ENCODE measurements at regions not wholly inside any gene's neighbourhood (a gene's known extent, or its start where the extent isn't known, plus 50 kb on each side); places are given as distances from the start of the nearest gene placed in this dataset.

DNA sequence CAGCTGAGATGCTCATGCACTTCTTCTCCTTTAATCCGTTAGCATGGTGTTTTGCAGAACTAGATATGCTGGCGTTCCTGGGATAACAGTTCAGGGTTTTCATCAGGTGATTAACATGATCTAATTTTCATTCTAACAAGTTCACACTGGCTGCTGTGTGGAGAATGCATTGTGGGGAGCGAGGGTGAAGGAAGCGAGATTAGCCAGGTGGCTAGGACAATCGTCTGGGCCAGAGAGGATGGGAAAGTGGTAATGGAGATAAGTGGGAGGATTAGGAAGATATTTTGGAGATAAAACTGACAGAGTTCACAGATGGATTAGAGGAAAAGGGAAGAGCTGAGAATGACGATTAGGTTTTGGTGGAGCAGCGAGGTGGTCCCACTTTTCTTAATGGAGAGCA, 138.1 kb upstream of the MAGI3 start:
- CTCF ChIA-PET = interaction anchor here (2.7 kb wide), 1 partner anchor 33 kb away, joined by 7 read pairs; no protein-coding TSS in a partner anchor
- TF ChIP-seq MXD4 (CRISPR knock-in tag; IDR thresholded peaks at IDR 0.05; ENCODE audit: borderline replicate concordance) = no peak
- no peak for TF ChIP-seq KAT7 (CRISPR knock-in tag; IDR thresholded peaks at IDR 0.05; ENCODE audit: borderline replicate concordance)
- TF ChIP-seq ESRRA (CRISPR knock-in tag; IDR thresholded peaks at IDR 0.05; ENCODE audit: borderline replicate concordance) = no peak
- no peak for TF ChIP-seq JUN (CRISPR knock-in tag; IDR thresholded peaks at IDR 0.05)
- TF ChIP-seq, protein P1, sequence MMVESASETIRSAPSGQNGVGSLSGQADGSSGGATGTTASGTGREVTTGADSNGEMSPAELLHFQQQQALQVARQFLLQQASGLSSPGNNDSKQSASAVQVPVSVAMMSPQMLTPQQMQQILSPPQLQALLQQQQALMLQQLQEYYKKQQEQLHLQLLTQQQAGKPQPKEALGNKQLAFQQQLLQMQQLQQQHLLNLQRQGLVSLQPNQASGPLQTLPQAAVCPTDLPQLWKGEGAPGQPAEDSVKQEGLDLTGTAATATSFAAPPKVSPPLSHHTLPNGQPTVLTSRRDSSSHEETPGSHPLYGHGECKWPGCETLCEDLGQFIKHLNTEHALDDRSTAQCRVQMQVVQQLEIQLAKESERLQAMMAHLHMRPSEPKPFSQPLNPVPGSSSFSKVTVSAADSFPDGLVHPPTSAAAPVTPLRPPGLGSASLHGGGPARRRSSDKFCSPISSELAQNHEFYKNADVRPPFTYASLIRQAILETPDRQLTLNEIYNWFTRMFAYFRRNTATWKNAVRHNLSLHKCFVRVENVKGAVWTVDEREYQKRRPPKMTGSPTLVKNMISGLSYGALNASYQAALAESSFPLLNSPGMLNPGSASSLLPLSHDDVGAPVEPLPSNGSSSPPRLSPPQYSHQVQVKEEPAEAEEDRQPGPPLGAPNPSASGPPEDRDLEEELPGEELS (CRISPR knock-in tag; IDR thresholded peaks at IDR 0.05) = no peak
- no peak for TF ChIP-seq CBFB (CRISPR knock-in tag; IDR thresholded peaks at IDR 0.05; ENCODE audit: low read depth)
- TF ChIP-seq GTF2I (CRISPR knock-in tag; conservative IDR thresholded peaks at IDR 0.05) = no peak
- no peak for TF ChIP-seq NR2C2 (CRISPR knock-in tag; IDR thresholded peaks at IDR 0.05)
- no peak for TF ChIP-seq MYBL2 (CRISPR knock-in tag; IDR thresholded peaks at IDR 0.05)
- no peak for TF ChIP-seq GRHL2 (CRISPR knock-in tag; IDR thresholded peaks at IDR 0.05; ENCODE audit: insufficient replicate concordance, severe bottlenecking)
- TF ChIP-seq, protein P2, sequence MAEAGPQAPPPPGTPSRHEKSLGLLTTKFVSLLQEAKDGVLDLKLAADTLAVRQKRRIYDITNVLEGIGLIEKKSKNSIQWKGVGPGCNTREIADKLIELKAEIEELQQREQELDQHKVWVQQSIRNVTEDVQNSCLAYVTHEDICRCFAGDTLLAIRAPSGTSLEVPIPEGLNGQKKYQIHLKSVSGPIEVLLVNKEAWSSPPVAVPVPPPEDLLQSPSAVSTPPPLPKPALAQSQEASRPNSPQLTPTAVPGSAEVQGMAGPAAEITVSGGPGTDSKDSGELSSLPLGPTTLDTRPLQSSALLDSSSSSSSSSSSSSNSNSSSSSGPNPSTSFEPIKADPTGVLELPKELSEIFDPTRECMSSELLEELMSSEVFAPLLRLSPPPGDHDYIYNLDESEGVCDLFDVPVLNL (CRISPR knock-in tag; IDR thresholded peaks at IDR 0.05; ENCODE audit: borderline replicate concordance, low read depth) = no peak
- TF ChIP-seq SOX15 (CRISPR knock-in tag; IDR thresholded peaks at IDR 0.05) = no peak
- TF ChIP-seq EMX1 (CRISPR knock-in tag; IDR thresholded peaks at IDR 0.05) = no peak
- no peak for TF ChIP-seq NFATC4 (CRISPR knock-in tag; IDR thresholded peaks at IDR 0.05)
- no peak for TF ChIP-seq E2F5 (CRISPR knock-in tag; IDR thresholded peaks at IDR 0.05)
- no peak for TF ChIP-seq ZNF416 (CRISPR knock-in tag; IDR thresholded peaks at IDR 0.05)
- no peak for TF ChIP-seq RELA (CRISPR knock-in tag; IDR thresholded peaks at IDR 0.05; ENCODE audit: borderline replicate concordance)
- no peak overlapping the region for H3K4me3 Mint-ChIP-seq
- POLR2A ChIA-PET = no interaction called here
- no peaks in the 10 kb centered on the region for H3K27me3 Mint-ChIP-seq (ENCODE audit: low read depth)
- H3K27ac Mint-ChIP-seq = no peak overlapping the region
- H3K9me3 Mint-ChIP-seq = no peaks in the 10 kb centered on the region
- ATAC-seq (no peak), DNase-seq (ENCODE audit: low spot score) (no peak)
- peaks cover 53% of the 10 kb centered on the region for H3K4me1 Mint-ChIP-seq
- no peaks in the 10 kb centered on the region for H3K36me3 Mint-ChIP-seq

DNA sequence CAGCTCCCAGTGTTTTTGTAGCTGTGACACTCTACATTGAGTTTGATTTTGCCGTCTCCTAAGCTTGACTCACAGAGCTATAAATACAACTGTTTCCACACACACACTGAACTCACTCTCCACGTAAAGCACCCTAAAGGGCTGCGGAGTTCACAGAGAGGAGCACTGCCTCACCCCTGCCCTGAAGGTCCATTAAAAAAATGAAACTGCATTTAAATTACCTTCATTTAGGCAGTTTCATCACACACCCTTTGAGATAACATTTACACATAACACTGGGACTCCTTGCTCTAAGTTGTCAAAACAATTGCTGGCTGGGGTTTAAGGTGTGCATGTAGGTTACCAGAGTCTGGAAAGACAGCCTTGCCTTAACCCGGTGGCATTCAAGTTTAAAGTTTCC, 137.1 kb upstream of the MAGI3 start:
- ATAC-seq = no peak
- ChIA-PET CTCF (interaction anchor here (2.7 kb wide), 1 partner anchor 34 kb away, joined by 7 read pairs; no protein-coding TSS in a partner anchor), POLR2A (no interaction called here)
- no peak for TF ChIP-seq SP1 (CRISPR knock-in tag; conservative IDR thresholded peaks at IDR 0.05)
- no peak for TF ChIP-seq ZNF416 (CRISPR knock-in tag; IDR thresholded peaks at IDR 0.05)
- TF ChIP-seq NR1H2 (CRISPR knock-in tag; IDR thresholded peaks at IDR 0.05) = no peak
- TF ChIP-seq MAX (CRISPR knock-in tag; IDR thresholded peaks at IDR 0.05) = no peak
- TF ChIP-seq, protein P3, sequence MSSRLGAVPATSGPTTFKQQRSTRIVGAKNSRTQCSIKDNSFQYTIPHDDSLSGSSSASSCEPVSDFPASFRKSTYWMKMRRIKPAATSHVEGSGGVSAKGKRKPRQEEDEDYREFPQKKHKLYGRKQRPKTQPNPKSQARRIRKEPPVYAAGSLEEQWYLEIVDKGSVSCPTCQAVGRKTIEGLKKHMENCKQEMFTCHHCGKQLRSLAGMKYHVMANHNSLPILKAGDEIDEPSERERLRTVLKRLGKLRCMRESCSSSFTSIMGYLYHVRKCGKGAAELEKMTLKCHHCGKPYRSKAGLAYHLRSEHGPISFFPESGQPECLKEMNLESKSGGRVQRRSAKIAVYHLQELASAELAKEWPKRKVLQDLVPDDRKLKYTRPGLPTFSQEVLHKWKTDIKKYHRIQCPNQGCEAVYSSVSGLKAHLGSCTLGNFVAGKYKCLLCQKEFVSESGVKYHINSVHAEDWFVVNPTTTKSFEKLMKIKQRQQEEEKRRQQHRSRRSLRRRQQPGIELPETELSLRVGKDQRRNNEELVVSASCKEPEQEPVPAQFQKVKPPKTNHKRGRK (CRISPR knock-in tag; IDR thresholded peaks at IDR 0.05; ENCODE audit: borderline replicate concordance) = no peak
- no peak for TF ChIP-seq OVOL2 (CRISPR knock-in tag; IDR thresholded peaks at IDR 0.05; ENCODE audit: borderline replicate concordance)
- no peak for TF ChIP-seq ETV6 (CRISPR knock-in tag; IDR thresholded peaks at IDR 0.05)
- no peak for TF ChIP-seq ATF6 (CRISPR knock-in tag; IDR thresholded peaks at IDR 0.05)
- TF ChIP-seq ZNF138 (CRISPR knock-in tag; conservative IDR thresholded peaks at IDR 0.05) = no peak
- TF ChIP-seq, protein P4, sequence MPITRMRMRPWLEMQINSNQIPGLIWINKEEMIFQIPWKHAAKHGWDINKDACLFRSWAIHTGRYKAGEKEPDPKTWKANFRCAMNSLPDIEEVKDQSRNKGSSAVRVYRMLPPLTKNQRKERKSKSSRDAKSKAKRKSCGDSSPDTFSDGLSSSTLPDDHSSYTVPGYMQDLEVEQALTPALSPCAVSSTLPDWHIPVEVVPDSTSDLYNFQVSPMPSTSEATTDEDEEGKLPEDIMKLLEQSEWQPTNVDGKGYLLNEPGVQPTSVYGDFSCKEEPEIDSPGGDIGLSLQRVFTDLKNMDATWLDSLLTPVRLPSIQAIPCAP (CRISPR knock-in tag; IDR thresholded peaks at IDR 0.05) = no peak
- TF ChIP-seq PRRX2 (CRISPR knock-in tag; IDR thresholded peaks at IDR 0.05) = no peak
- no peak for TF ChIP-seq GTF2I (CRISPR knock-in tag; conservative IDR thresholded peaks at IDR 0.05)
- TF ChIP-seq MXD4 (CRISPR knock-in tag; IDR thresholded peaks at IDR 0.05; ENCODE audit: borderline replicate concordance) = no peak
- TF ChIP-seq SMAD3 (CRISPR knock-in tag; IDR thresholded peaks at IDR 0.05; ENCODE audit: borderline replicate concordance) = no peak
- no peak for TF ChIP-seq TCF7 (CRISPR knock-in tag; IDR thresholded peaks at IDR 0.05; ENCODE audit: low read depth)
- no peak for TF ChIP-seq JAZF1 (CRISPR knock-in tag; IDR thresholded peaks at IDR 0.05)

More for the DNA sequence above, 137.1 kb upstream of the MAGI3 start:
- Mint-ChIP-seq H3K4me1 (peaks cover 51% of the 10 kb centered on the region), H3K9me3 (no peaks in the 10 kb centered on the region), H3K36me3 (no peaks in the 10 kb centered on the region), H3K4me3 (no peak overlapping the region), H3K27me3 (ENCODE audit: low read depth) (no peaks in the 10 kb centered on the region), H3K27ac (no peak overlapping the region)
- DNase-seq (ENCODE audit: low spot score) = no peak

Data from WTC11 (cell line).